Lung (tissue), 11 donors: ENCODE measurements at regions not wholly inside any gene's neighbourhood (a gene's known extent, or its start where the extent isn't known, plus 50 kb on each side); places are given as distances from the start of the nearest gene placed in this dataset.

Source experiments
- ATAC-seq: fragments of 200-7000 bp; cut with Tn5 transposase; one replicate; pipeline ENCODE4 v1.9.1; 2020; ENCODE audit warnings: moderate number of reproducible peaks; ENCODE audit not compliant: insufficient read depth, low FRiP score
- DNase-seq, 3 donors: peaks; one replicate each; pipeline ENCODE4 v3.0.0-alpha.2; 2013 to 2017
- H3K27ac ChIP-seq, 2 donors: one replicate each; pipeline ENCODE4 v1.5.1; 2013; ENCODE audit warnings: mild to moderate bottlenecking in 2 of 2, moderate library complexity in 2 of 2, control low read depth in 1 of 2, inconsistent platforms in 1 of 2, low read depth in 1 of 2, low read length in 1 of 2
- H3K27me3 ChIP-seq, 3 donors: one replicate each; pipeline ENCODE4 v1.5.1; 2013; ENCODE audit warnings: low read length in 2 of 3; ENCODE audit not compliant: control insufficient read depth in 3 of 3, insufficient read depth in 3 of 3
- H3K36me3 ChIP-seq, 4 donors: one replicate each; pipeline ENCODE4 v1.5.1; 2013; ENCODE audit warnings: low read length in 4 of 4, mild to moderate bottlenecking in 1 of 4, moderate library complexity in 1 of 4; ENCODE audit not compliant: control insufficient read depth in 4 of 4, insufficient read depth in 4 of 4
- H3K4me1 ChIP-seq, 5 donors: one replicate each; pipeline ENCODE4 v1.5.1; 2013; ENCODE audit warnings: low read length in 5 of 5, mild to moderate bottlenecking in 2 of 5, moderate library complexity in 1 of 5; ENCODE audit not compliant: control insufficient read depth in 5 of 5, insufficient read depth in 5 of 5
- H3K4me3 ChIP-seq: one replicate; pipeline ENCODE4 v1.5.1; 2013; ENCODE audit warnings: mild to moderate bottlenecking, control low read depth, moderate library complexity
- H3K9ac ChIP-seq, 2 donors: one replicate each; pipeline ENCODE4 v1.5.1; 2013; ENCODE audit warnings: low read length in 2 of 2, control low read depth in 1 of 2; ENCODE audit not compliant: insufficient read depth in 1 of 2
- H3K9me3 ChIP-seq, 4 donors: one replicate each; pipeline ENCODE4 v1.5.1; 2013; ENCODE audit warnings: low read length in 3 of 4, mild to moderate bottlenecking in 1 of 4, moderate library complexity in 1 of 4; ENCODE audit not compliant: control insufficient read depth in 4 of 4, insufficient read depth in 3 of 4
- CTCF ChIP-seq: IDR thresholded peaks from 2 replicates; pipeline ENCODE4 v1.5.1; 2012; ENCODE audit warnings: mild to moderate bottlenecking; ENCODE audit errors: control extremely low read depth, extremely low read depth
- WGBS, 2 donors: extraction: QIAGEN DNeasy Blood & Tissue Kit; methylation state at CpG; one replicate each; pipeline ENCODE4 v1.1.7; 2013; 5-methylcytosine and 5-hydroxymethylcytosine counted together
- donor health status: control.
- donor health status: control.
- donor health status: Bipolar disorder and iron deficiency.
- donor health status: healthy.
- donor health status: DM: yes; HTN: yes; CAD: no.

DNA sequence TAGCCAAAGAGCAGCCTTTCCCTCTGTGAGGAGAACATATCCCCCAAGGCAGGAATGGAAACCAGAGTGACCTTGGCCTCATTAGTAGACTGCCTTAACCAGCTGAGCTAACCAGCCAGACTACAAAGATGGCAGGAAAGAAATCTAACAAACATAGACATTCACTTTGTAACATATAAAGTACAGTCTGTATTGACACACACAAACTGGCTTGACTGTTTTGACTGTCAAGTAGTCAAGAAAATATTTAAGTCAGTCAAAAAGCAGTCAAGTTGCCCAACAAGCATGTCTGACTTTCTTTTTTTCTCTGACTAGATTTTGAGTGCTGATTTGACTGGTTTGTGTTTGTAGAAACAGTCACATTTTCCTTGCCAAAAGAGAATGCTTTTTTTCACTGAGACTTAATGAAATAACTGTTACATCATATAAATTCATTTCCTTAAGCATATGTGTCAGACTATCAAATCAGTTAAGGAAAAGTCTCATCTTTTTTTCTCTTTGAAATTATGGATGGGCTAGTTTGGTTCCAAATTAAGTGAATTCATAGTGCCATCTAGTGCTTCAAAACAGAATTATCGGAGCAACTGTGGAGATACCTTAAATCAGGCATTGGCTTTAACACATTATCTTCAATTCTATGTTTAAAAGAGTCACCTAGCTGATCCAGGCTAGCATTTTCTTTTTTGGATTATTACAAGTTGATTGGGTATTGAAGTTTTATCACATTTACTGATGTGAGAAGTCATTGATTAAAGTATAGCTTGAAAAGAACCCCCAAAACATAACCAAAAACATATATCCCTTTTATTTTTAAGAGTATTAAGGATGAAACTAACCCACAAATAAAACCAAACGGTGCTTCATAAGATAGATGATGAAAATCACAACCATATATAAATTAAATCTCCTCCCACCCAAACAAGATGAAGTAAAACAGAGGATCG, 75.0 kb downstream of the ATP6V1G3 start:
- Histone ChIP-seq H3K27me3 (no peaks in the 10 kb centered on the region), H3K9ac (no peak overlapping the region), H3K27ac (no peak overlapping the region), H3K36me3 (no peaks in the 10 kb centered on the region), H3K4me1 (peaks cover 0 to 20% (median 0%) of the 10 kb centered on the region in 5 donors), H3K4me3 (no peak overlapping the region), H3K9me3 (no peaks in the 10 kb centered on the region)
- TF ChIP-seq CTCF: peak; percentile 35
- ATAC-seq (peak; percentile 61), DNase-seq (peak in 2 of 3 donors; percentile 82 to 84)
- 38 to 43% methylated on average over 3 of the region's 3 CpGs for WGBS, 2 donors

DNA sequence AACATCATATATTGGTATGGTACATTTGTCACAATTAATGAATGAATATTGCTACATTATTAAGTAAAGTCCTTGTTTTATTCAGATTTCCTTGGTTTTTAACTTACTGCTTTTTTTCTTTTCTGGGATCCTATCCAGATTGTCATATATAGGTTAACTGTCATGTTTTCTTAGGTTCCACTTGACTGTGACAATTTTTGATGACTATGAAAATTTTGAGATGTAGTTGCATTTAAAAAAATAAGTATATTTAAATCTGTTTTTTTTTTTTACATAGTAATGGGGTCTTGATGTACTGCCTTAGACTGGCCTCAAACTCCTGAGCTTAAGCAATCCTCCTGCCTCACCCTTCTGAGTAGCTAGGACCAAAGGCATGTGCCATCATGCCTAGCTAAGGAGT, 76.8 kb downstream of the ATP6V1G3 start:
- H3K27ac ChIP-seq: no peak overlapping the region
- H3K36me3 ChIP-seq: no peaks in the 10 kb centered on the region
- no peaks in the 10 kb centered on the region for H3K9me3 ChIP-seq
- DNase-seq (no peak), ATAC-seq (no peak)
- H3K4me1 ChIP-seq: peaks cover 0 to 20% (median 0%) of the 10 kb centered on the region in 5 donors
- TF ChIP-seq CTCF: no peak
- H3K9ac ChIP-seq: no peak overlapping the region
- no peaks in the 10 kb centered on the region for H3K27me3 ChIP-seq
- no peak overlapping the region for H3K4me3 ChIP-seq

GRCh38 chr1:198462365-198463019, 78.0 kb downstream of the ATP6V1G3 start:
- Histone ChIP-seq H3K27ac (no peak overlapping the region), H3K4me1 (peaks cover 0 to 15% (median 0%) of the 10 kb centered on the region in 5 donors), H3K27me3 (no peaks in the 10 kb centered on the region), H3K4me3 (no peak overlapping the region), H3K36me3 (no peaks in the 10 kb centered on the region), H3K9ac (no peak overlapping the region), H3K9me3 (no peaks in the 10 kb centered on the region)
- DNase-seq: peak in 2 of 3 donors; percentile 16 to 23
- WGBS, 2 donors: 94% methylated on average over 1 of the region's 1 CpG
- ATAC-seq: peak; percentile 31
- no peak for TF ChIP-seq CTCF
